OCI-LY7 (cell line): ENCODE measurements at regions not wholly inside any gene's neighbourhood (a gene's known extent, or its start where the extent isn't known, plus 50 kb on each side); places are given as distances from the start of the nearest gene placed in this dataset.
"Not testable (repeated sequence)": the region's sequence is repeated elsewhere in the genome, so short reads cannot be mapped to it uniquely, and the experiment has no call there.

Source experiments
- BruUV-seq: library from RNA; stranded (reverse); fragments of 400-500 nt; replicated peaks from 2 replicates; lab custom pipeline; 2021; lab: Mats Ljungman, UMichigan
- CTCF ChIA-PET: fragments of 300-600 bp; sonication (Branson Sonifier 250); formaldehyde crosslinking; loops from one replicate; lab custom pipeline; 2022; ENCODE audit warnings: antibody characterized with exemption; ENCODE audit not compliant: unreplicated experiment; lab: Charles Lee
- POLR2A ChIA-PET: fragments of 300-600 bp; sonication (Branson Sonifier 250); formaldehyde crosslinking; loops from one replicate; lab custom pipeline; 2022; ENCODE audit warnings: antibody characterized with exemption; lab: Charles Lee
- DNase-seq: peaks from one replicate; pipeline ENCODE4 v3.0.0-alpha.2; 2015; ENCODE audit warnings: low spot score
- H2AFZ ChIP-seq: fragments of 200-600 bp; sonication (generic), shearing (Covaris generic); 2 replicates; pipeline ENCODE4 v1.6.1; 2014; ENCODE audit warnings: mild to moderate bottlenecking, antibody characterized with exemption, low read length, moderate library complexity
- H3K27ac ChIP-seq: fragments of 200-600 bp; sonication (generic); 2 replicates; pipeline ENCODE4 v1.5.1; 2014; ENCODE audit warnings: mixed run types, low read depth, mild to moderate bottlenecking, moderate library complexity, low read length, inconsistent platforms; ENCODE audit not compliant: poor library complexity, severe bottlenecking
- H3K36me3 ChIP-seq: fragments of 200-600 bp; sonication (generic); 2 replicates; pipeline ENCODE4 v1.6.1; 2014; ENCODE audit warnings: mild to moderate bottlenecking, antibody characterized with exemption, low read length, moderate library complexity, mixed read lengths; ENCODE audit not compliant: insufficient read depth
- H3K4me1 ChIP-seq: fragments of 200-600 bp; sonication (generic); 2 replicates; pipeline ENCODE4 v1.5.1; 2014; ENCODE audit warnings: mild to moderate bottlenecking, low read length; ENCODE audit not compliant: insufficient read depth, poor library complexity, severe bottlenecking
- H3K4me2 ChIP-seq: fragments of 200-600 bp; sonication (generic); 2 replicates; pipeline ENCODE4 v1.6.1; 2014; ENCODE audit warnings: mild to moderate bottlenecking, low read length
- H3K4me3 ChIP-seq: fragments of 200-600 bp; sonication (generic); 2 replicates; pipeline ENCODE4 v1.5.1; 2014; ENCODE audit warnings: mild to moderate bottlenecking, low read depth, low read length; ENCODE audit not compliant: poor library complexity, severe bottlenecking
- H3K79me2 ChIP-seq: fragments of 200-600 bp; sonication (generic); 2 replicates; pipeline ENCODE4 v1.6.1; 2016; ENCODE audit warnings: low read depth, mild to moderate bottlenecking, low read length, moderate library complexity, mixed read lengths; ENCODE audit not compliant: insufficient read depth
- H3K9me2 ChIP-seq: fragments of 200-600 bp; sonication (generic); 2 replicates; pipeline ENCODE4 v1.6.1; 2016; ENCODE audit warnings: mild to moderate bottlenecking, low read length, mixed read lengths; ENCODE audit not compliant: insufficient read depth
- H3K9me3 ChIP-seq: fragments of 200-600 bp; sonication (generic); 2 replicates; pipeline ENCODE4 v1.6.1; 2014; ENCODE audit warnings: mild to moderate bottlenecking, mixed run types, low read length, mixed read lengths
- H4K20me1 ChIP-seq: fragments of 200-600 bp; sonication (generic); 2 replicates; pipeline ENCODE4 v1.6.1; 2014; ENCODE audit warnings: mild to moderate bottlenecking, antibody characterized with exemption, low read length, moderate library complexity, mixed read lengths; ENCODE audit not compliant: insufficient read depth
- EZH2phosphoT487 ChIP-seq: fragments of 200-600 bp; sonication (generic); IDR thresholded peaks from 2 replicates; pipeline ENCODE4 v1.6.1; 2018; ENCODE audit warnings: low read depth, borderline replicate concordance, mild to moderate bottlenecking, mixed run types, antibody characterized with exemption, low read length, moderate library complexity, mixed read lengths
- intact Hi-C: fragments of 100-400 bp; cut with micrococcal nuclease; formaldehyde crosslinking; loops from one replicate; pipeline ENCODE4 v1.10.0; 2022; ENCODE audit not compliant: unreplicated experiment
- TF ChIP-seq, protein P1 (sequence below): fragments of 200-600 bp; sonication (generic); conservative IDR thresholded peaks from 2 replicates; pipeline ENCODE4 v1.5.1; 2014; ENCODE audit warnings: mild to moderate bottlenecking, antibody characterized with exemption, low read length, moderate library complexity, mixed read lengths

DNA sequence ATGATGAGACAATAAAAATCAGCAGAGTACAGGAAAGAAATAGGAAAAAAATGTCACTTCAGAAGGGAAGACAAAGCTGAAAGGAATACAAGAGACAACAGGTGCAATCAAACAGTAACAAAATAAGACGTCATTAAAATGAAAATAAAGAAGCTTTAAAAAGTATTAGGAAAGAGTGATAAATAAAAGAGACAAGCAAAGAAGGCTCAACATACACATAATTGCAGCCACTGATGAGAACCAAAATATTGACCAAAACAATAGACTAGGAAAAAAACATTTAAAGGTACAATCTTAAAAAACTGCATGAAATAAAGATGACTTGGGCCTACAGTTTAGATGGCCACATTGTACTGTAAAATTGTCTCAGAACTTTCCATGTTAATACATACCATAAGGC is 160.5 kb upstream of the MINDY3 start:
- Histone ChIP-seq H3K4me2 (no peak overlapping the region), H2AFZ (no peak overlapping the region), H3K9me3 (no peaks in the 10 kb centered on the region), H3K79me2 (no peaks in the 10 kb centered on the region), H3K27ac (no peak overlapping the region), H3K4me3 (no peak overlapping the region), H3K36me3 (no peaks in the 10 kb centered on the region), H3K4me1 (no peaks in the 10 kb centered on the region), H4K20me1 (no peaks in the 10 kb centered on the region), H3K9me2 (no peaks in the 10 kb centered on the region)
- TF ChIP-seq EZH2phosphoT487, result no peak
- TF ChIP-seq, protein P1, sequence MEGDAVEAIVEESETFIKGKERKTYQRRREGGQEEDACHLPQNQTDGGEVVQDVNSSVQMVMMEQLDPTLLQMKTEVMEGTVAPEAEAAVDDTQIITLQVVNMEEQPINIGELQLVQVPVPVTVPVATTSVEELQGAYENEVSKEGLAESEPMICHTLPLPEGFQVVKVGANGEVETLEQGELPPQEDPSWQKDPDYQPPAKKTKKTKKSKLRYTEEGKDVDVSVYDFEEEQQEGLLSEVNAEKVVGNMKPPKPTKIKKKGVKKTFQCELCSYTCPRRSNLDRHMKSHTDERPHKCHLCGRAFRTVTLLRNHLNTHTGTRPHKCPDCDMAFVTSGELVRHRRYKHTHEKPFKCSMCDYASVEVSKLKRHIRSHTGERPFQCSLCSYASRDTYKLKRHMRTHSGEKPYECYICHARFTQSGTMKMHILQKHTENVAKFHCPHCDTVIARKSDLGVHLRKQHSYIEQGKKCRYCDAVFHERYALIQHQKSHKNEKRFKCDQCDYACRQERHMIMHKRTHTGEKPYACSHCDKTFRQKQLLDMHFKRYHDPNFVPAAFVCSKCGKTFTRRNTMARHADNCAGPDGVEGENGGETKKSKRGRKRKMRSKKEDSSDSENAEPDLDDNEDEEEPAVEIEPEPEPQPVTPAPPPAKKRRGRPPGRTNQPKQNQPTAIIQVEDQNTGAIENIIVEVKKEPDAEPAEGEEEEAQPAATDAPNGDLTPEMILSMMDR, result no peak
- intact Hi-C loops, result no loop called here
- CTCF ChIA-PET, result no interaction called here
- no TSS peak for BruUV-seq
- DNase-seq, result no peak
- POLR2A ChIA-PET, result interaction anchor here (0.6 to 0.7 kb wide), 2 partner anchors 15 to 192 kb away, joined by 3 to 4 read pairs; no protein-coding TSS in a partner anchor

DNA sequence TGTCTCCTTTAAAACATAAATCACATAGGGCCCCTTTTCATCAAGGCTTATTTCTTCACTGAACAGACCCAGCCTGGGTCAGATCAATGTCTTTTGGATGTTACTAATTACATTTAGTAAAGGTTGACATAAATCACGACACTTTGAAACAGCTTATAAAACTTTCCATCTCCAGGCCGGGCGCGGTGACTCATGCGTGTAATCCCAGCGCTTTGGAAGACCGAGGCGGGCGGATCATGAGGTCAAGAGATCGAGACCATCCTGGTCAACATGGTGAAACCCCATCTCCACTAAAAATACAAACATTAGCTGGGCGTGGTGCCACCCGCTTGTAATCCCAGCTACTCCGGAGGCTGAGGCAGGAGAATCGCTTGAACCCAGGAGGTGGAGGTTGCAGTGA is 166.5 kb upstream of the MINDY3 start:
- H3K9me3 ChIP-seq, H3K79me2 ChIP-seq, POLR2A ChIA-PET, H3K36me3 ChIP-seq, DNase-seq, H3K9me2 ChIP-seq, H3K4me1 ChIP-seq, H4K20me1 ChIP-seq, intact Hi-C loops, H3K27ac ChIP-seq, CTCF ChIA-PET, H2AFZ ChIP-seq, H3K4me2 ChIP-seq, BruUV-seq, H3K4me3 ChIP-seq: not testable (repeated sequence)

DNA sequence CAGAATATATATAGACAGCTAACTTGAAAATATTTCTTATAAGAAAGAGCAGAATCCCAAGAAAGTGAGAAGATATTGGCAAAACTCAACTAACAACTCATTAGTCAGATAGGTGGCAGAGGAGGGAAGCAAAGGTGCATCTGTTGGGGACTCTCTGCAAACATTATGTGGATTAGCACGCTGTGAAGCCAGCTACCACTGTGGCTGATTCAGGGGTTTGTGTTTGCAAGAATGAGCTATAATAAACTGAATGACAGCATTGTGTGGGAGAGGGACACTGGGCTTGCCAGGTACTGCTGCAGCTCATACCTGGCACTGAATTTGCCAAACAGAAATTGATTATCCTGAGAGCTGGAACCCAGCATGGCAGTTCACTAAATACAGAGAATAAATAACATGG is 170.3 kb upstream of the MINDY3 start:
- Histone ChIP-seq H2AFZ (no peak overlapping the region), H3K4me3 (no peak overlapping the region), H3K27ac (no peak overlapping the region), H3K36me3 (no peaks in the 10 kb centered on the region), H3K4me2 (no peak overlapping the region), H3K4me1 (no peaks in the 10 kb centered on the region), H4K20me1 (no peaks in the 10 kb centered on the region), H3K9me2 (no peaks in the 10 kb centered on the region), H3K9me3 (no peaks in the 10 kb centered on the region), H3K79me2 (no peaks in the 10 kb centered on the region)
- BruUV-seq, result no TSS peak
- intact Hi-C loops, result no loop called here
- ChIA-PET POLR2A (no interaction called here), CTCF (no interaction called here)
- TF ChIP-seq, protein P1, result no peak
- no peak for TF ChIP-seq EZH2phosphoT487
- no peak for DNase-seq
